HFFc6 (cell line): ENCODE measurements at regions not wholly inside any gene's neighbourhood (a gene's known extent, or its start where the extent isn't known, plus 50 kb on each side); places are given as distances from the start of the nearest gene placed in this dataset.

Experiments
- DNase-seq: peaks from one replicate; pipeline ENCODE4 v3.0.0-alpha.2; 2018
- H3K27ac Mint-ChIP-seq: 2 replicates; pipeline ENCODE4 v1.8.0; 2020; ENCODE audit warnings: mild to moderate bottlenecking, mixed read lengths
- H3K27me3 Mint-ChIP-seq: 2 replicates; pipeline ENCODE4 v1.8.0; 2021; ENCODE audit warnings: mild to moderate bottlenecking, moderate library complexity, mixed read lengths; ENCODE audit not compliant: insufficient read depth
- H3K36me3 Mint-ChIP-seq: 2 replicates; pipeline ENCODE4 v1.8.0; 2021; ENCODE audit warnings: low read depth, mixed read lengths
- H3K4me1 Mint-ChIP-seq: 2 replicates; pipeline ENCODE4 v1.8.0; 2020; ENCODE audit warnings: low read depth, mixed read lengths
- H3K4me3 Mint-ChIP-seq: 2 replicates; pipeline ENCODE4 v1.8.0; 2020; ENCODE audit warnings: mild to moderate bottlenecking, moderate library complexity, mixed read lengths
- H3K9me3 Mint-ChIP-seq: 2 replicates; pipeline ENCODE4 v1.8.0; 2020; ENCODE audit warnings: mild to moderate bottlenecking, mixed read lengths
- CTCF ChIP-seq: fragments of 200-600 bp; sonication (generic); IDR thresholded peaks from 2 replicates; pipeline ENCODE4 v1.5.0; 2021; ENCODE audit warnings: antibody characterized with exemption, mild to moderate bottlenecking

GRCh38 chrX:20720954-20721626, 454.4 kb upstream of the RPS6KA3 start:
- Mint-ChIP-seq H3K27me3 (no peaks in the 10 kb centered on the region), H3K4me1 (no peaks in the 10 kb centered on the region), H3K9me3 (peaks cover 10% of the 10 kb centered on the region), H3K4me3 (no peak overlapping the region), H3K27ac (no peak overlapping the region), H3K36me3 (no peaks in the 10 kb centered on the region)
- no peak for DNase-seq
- TF ChIP-seq CTCF: no peak

GRCh38 chrX:20718592-20719380, 452.1 kb upstream of the RPS6KA3 start:
- Mint-ChIP-seq H3K27ac (no peak overlapping the region), H3K36me3 (no peaks in the 10 kb centered on the region), H3K27me3 (no peaks in the 10 kb centered on the region), H3K9me3 (peaks cover 14% of the 10 kb centered on the region), H3K4me1 (no peaks in the 10 kb centered on the region), H3K4me3 (no peak overlapping the region)
- no peak for DNase-seq
- no peak for TF ChIP-seq CTCF

GRCh38 chrX:20715176-20715575, 448.5 kb upstream of the RPS6KA3 start:
- Mint-ChIP-seq H3K4me1 (no peaks in the 10 kb centered on the region), H3K36me3 (no peaks in the 10 kb centered on the region), H3K27ac (no peak overlapping the region), H3K9me3 (peaks cover 22% of the 10 kb centered on the region), H3K4me3 (no peak overlapping the region), H3K27me3 (no peaks in the 10 kb centered on the region)
- no peak for TF ChIP-seq CTCF
- DNase-seq: no peak

- DNase-seq: no peak
- no peaks in the 10 kb centered on the region for H3K4me1 Mint-ChIP-seq
- no peak for TF ChIP-seq CTCF
- H3K4me3 Mint-ChIP-seq: no peak overlapping the region
- H3K36me3 Mint-ChIP-seq: no peaks in the 10 kb centered on the region
- H3K27ac Mint-ChIP-seq: no peak overlapping the region
- H3K9me3 Mint-ChIP-seq: peaks cover 17% of the 10 kb centered on the region; the same call in 1 of the 2 replicates
- no peaks in the 10 kb centered on the region; the same call in 1 of the 2 replicates for H3K27me3 Mint-ChIP-seq
These were observed 446.1 kb upstream of the RPS6KA3 start for GRCh38 chrX:20712811-20713210.

- Mint-ChIP-seq H3K27ac (no peak overlapping the region), H3K4me1 (no peaks in the 10 kb centered on the region), H3K27me3 (no peaks in the 10 kb centered on the region; the same call in 1 of the 2 replicates), H3K36me3 (no peaks in the 10 kb centered on the region), H3K4me3 (no peak overlapping the region), H3K9me3 (peaks cover 18% of the 10 kb centered on the region; the same call in 1 of the 2 replicates)
- TF ChIP-seq CTCF: no peak
- no peak for DNase-seq
These were observed 444.7 kb upstream of the RPS6KA3 start for GRCh38 chrX:20711366-20711765.
